ENCODE measurements at regions not wholly inside any gene's neighbourhood (a gene's known extent, or its start where the extent isn't known, plus 50 kb on each side); places are given as distances from the start of the nearest gene placed in this dataset.

- DNase-seq (ENCODE audit: low read depth in 2 of 2): no peak
- TF ChIP-seq CTCF (IDR thresholded peaks at IDR 0.05; ENCODE audit: low read depth, low read length): no peak
- no peak overlapping the region for H3K4me3 ChIP-seq (replicated peaks in 1 of 2; ENCODE audit: low read depth in 2 of 2, low read length in 2 of 2)
Observed at GRCh38 chr10:130941886-130942285, 369.6 kb downstream of the TCERG1L start.

GRCh38 chr10:130952086-130952485, 359.4 kb downstream of the TCERG1L start:
- no peak for TF ChIP-seq CTCF (IDR thresholded peaks at IDR 0.05; ENCODE audit: low read depth, low read length)
- no peak for DNase-seq (ENCODE audit: low read depth in 2 of 2)
- no peak overlapping the region for H3K4me3 ChIP-seq (replicated peaks in 1 of 2; ENCODE audit: low read depth in 2 of 2, low read length in 2 of 2)

- DNase-seq (ENCODE audit: low read depth in 2 of 2): no peak
- H3K4me3 ChIP-seq (replicated peaks in 1 of 2; ENCODE audit: low read depth in 2 of 2, low read length in 2 of 2): no peak overlapping the region
- TF ChIP-seq CTCF (IDR thresholded peaks at IDR 0.05; ENCODE audit: low read depth, low read length): no peak
Observed at GRCh38 chr10:130954326-130954905, 357.1 kb downstream of the TCERG1L start.

GRCh38 chr10:130956251-130956650, 355.3 kb downstream of the TCERG1L start:
- TF ChIP-seq CTCF (IDR thresholded peaks at IDR 0.05; ENCODE audit: low read depth, low read length): no peak
- no peak for DNase-seq (ENCODE audit: low read depth in 2 of 2)
- no peak overlapping the region for H3K4me3 ChIP-seq (replicated peaks in 1 of 2; ENCODE audit: low read depth in 2 of 2, low read length in 2 of 2)

- TF ChIP-seq CTCF (IDR thresholded peaks at IDR 0.05; ENCODE audit: low read depth, low read length): no peak
- no peak for DNase-seq (ENCODE audit: low read depth in 2 of 2)
- H3K4me3 ChIP-seq (replicated peaks in 1 of 2; ENCODE audit: low read depth in 2 of 2, low read length in 2 of 2): no peak overlapping the region
Observed at GRCh38 chr10:130957423-130957822, 354.1 kb downstream of the TCERG1L start.

GRCh38 chr10:130958003-130958402, 353.5 kb downstream of the TCERG1L start:
- DNase-seq (ENCODE audit: low read depth in 2 of 2): no peak
- H3K4me3 ChIP-seq (replicated peaks in 1 of 2; ENCODE audit: low read depth in 2 of 2, low read length in 2 of 2): no peak overlapping the region
- no peak for TF ChIP-seq CTCF (IDR thresholded peaks at IDR 0.05; ENCODE audit: low read depth, low read length)
